Erythroblast (primary cell): ENCODE measurements at regions not wholly inside any gene's neighbourhood (a gene's known extent, or its start where the extent isn't known, plus 50 kb on each side); places are given as distances from the start of the nearest gene placed in this dataset.

ENCODE experiments used
- GATA1 ChIP-seq: IDR thresholded peaks from 2 replicates; pipeline ENCODE4 v1.6.1; 2011; ENCODE audit warnings: low read depth, mild to moderate bottlenecking, control low read depth, low read length, moderate library complexity
- POLR2A ChIP-seq: IDR thresholded peaks from 2 replicates; pipeline ENCODE4 v1.6.1; 2011; ENCODE audit warnings: mild to moderate bottlenecking, low read length

DNA sequence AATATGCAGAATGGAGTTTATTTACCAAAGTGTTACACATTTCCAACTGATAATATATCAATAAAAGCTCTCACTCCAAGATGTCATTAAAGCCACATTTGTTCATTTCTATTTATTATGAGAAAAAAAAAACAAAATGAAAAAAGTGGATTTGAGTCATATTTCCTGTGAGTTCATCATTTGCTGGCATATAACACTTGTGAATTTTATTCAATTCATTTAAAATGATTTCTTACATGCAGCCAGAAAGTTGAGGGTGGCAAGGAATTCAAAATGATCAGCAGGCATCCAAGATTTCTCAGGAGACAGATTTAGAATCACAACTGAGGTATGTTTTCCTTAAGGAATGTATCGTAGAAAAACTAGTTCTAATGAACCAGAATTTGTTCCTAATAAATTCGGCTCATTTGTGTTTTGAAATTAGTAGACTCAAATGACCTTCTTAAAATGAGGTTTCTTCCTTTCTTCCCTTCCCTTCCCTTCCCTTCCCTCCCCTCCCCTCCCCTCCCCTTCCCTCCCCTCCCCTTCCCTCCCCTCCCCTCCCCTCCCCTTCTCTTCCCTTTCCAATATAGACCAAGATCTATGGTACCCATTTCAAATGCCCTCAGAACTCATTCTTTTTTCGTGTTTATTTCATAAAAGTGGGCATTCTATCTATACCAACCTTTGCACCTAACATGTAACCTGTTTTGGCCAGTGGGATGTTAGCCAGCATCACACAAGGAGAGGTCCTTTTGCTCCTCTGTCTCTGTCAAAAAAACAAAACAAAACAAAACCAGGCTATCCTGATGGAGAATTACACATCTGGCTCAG lies 357.9 kb upstream of the TSHZ2 start:
- TF ChIP-seq POLR2A (no peak), GATA1 (no peak)
